ENCODE measurements at regions not wholly inside any gene's neighbourhood (a gene's known extent, or its start where the extent isn't known, plus 50 kb on each side); places are given as distances from the start of the nearest gene placed in this dataset.

- Histone ChIP-seq H3K4me3 (ENCODE audit: low read depth in 1 of 2, low read length in 2 of 2) (no peak overlapping the region), H3K9ac (ENCODE audit: low read depth, low read length) (no peak overlapping the region), H2AFZ (ENCODE audit: low read depth, low read length) (no peak overlapping the region), H3K27ac (ENCODE audit: low read length) (no peak overlapping the region), H3K4me1 (ENCODE audit: insufficient read depth, low read length) (no peaks in the 10 kb centered on the region), H3K79me2 (ENCODE audit: insufficient read depth, low read length) (no peaks in the 10 kb centered on the region), H3K27me3 (ENCODE audit: insufficient read depth, low read length, poor library complexity) (no peaks in the 10 kb centered on the region), H3K4me2 (ENCODE audit: insufficient read depth, low read length) (no peak overlapping the region), H3K9me3 (ENCODE audit: insufficient read depth, low read length, severe bottlenecking) (no peaks in the 10 kb centered on the region), H4K20me1 (ENCODE audit: insufficient read depth, low read length) (no peaks in the 10 kb centered on the region), H3K36me3 (ENCODE audit: insufficient read depth, low read length) (no peaks in the 10 kb centered on the region)
- TF ChIP-seq EZH2 (IDR thresholded peaks at IDR 0.05; ENCODE audit: borderline replicate concordance, low read depth, low read length, severe bottlenecking) (no peak), CTCF (IDR thresholded peaks at IDR 0.05; ENCODE audit: borderline replicate concordance, extremely low read depth, low read length, poor library complexity, severe bottlenecking) (no peak)
- DNase-seq (no peak), ATAC-seq (ENCODE audit: insufficient read depth, low read depth) (no peak)
Measured at GRCh38 chr18:78769502-78770105, 210.0 kb upstream of the SALL3 start.

- TF ChIP-seq EZH2 (IDR thresholded peaks at IDR 0.05; ENCODE audit: borderline replicate concordance, low read depth, low read length, severe bottlenecking): no peak
- no peak for TF ChIP-seq CTCF (IDR thresholded peaks at IDR 0.05; ENCODE audit: borderline replicate concordance, extremely low read depth, low read length, poor library complexity, severe bottlenecking)
- Histone ChIP-seq H3K4me1 (ENCODE audit: insufficient read depth, low read length) (no peaks in the 10 kb centered on the region), H3K9ac (ENCODE audit: low read depth, low read length) (no peak overlapping the region), H3K27ac (ENCODE audit: low read length) (no peak overlapping the region), H2AFZ (ENCODE audit: low read depth, low read length) (no peak overlapping the region), H3K36me3 (ENCODE audit: insufficient read depth, low read length) (no peaks in the 10 kb centered on the region), H3K4me2 (ENCODE audit: insufficient read depth, low read length) (no peak overlapping the region), H3K4me3 (ENCODE audit: low read depth in 1 of 2, low read length in 2 of 2) (no peak overlapping the region), H3K27me3 (ENCODE audit: insufficient read depth, low read length, poor library complexity) (no peaks in the 10 kb centered on the region), H4K20me1 (ENCODE audit: insufficient read depth, low read length) (no peaks in the 10 kb centered on the region), H3K9me3 (ENCODE audit: insufficient read depth, low read length, severe bottlenecking) (no peaks in the 10 kb centered on the region), H3K79me2 (ENCODE audit: insufficient read depth, low read length) (no peaks in the 10 kb centered on the region)
- no peak for ATAC-seq (ENCODE audit: insufficient read depth, low read depth)
- DNase-seq: no peak
Measured at GRCh38 chr18:78770139-78770822, 209.3 kb upstream of the SALL3 start.

GRCh38 chr18:78770823-78771139 is 208.8 kb upstream of the SALL3 start:
- ATAC-seq (ENCODE audit: insufficient read depth, low read depth) (no peak), DNase-seq (no peak)
- no peaks in the 10 kb centered on the region for H3K9me3 ChIP-seq (ENCODE audit: insufficient read depth, low read length, severe bottlenecking)
- H4K20me1 ChIP-seq (ENCODE audit: insufficient read depth, low read length): no peaks in the 10 kb centered on the region
- no peak overlapping the region for H3K4me3 ChIP-seq (ENCODE audit: low read depth in 1 of 2, low read length in 2 of 2)
- H3K27ac ChIP-seq (ENCODE audit: low read length): no peak overlapping the region
- no peak overlapping the region for H3K9ac ChIP-seq (ENCODE audit: low read depth, low read length)
- H3K79me2 ChIP-seq (ENCODE audit: insufficient read depth, low read length): no peaks in the 10 kb centered on the region
- no peak overlapping the region for H2AFZ ChIP-seq (ENCODE audit: low read depth, low read length)
- TF ChIP-seq CTCF (IDR thresholded peaks at IDR 0.05; ENCODE audit: borderline replicate concordance, extremely low read depth, low read length, poor library complexity, severe bottlenecking) (no peak), EZH2 (IDR thresholded peaks at IDR 0.05; ENCODE audit: borderline replicate concordance, low read depth, low read length, severe bottlenecking) (no peak)
- no peaks in the 10 kb centered on the region for H3K4me1 ChIP-seq (ENCODE audit: insufficient read depth, low read length)
- H3K4me2 ChIP-seq (ENCODE audit: insufficient read depth, low read length): no peak overlapping the region
- H3K36me3 ChIP-seq (ENCODE audit: insufficient read depth, low read length): no peaks in the 10 kb centered on the region
- H3K27me3 ChIP-seq (ENCODE audit: insufficient read depth, low read length, poor library complexity): no peaks in the 10 kb centered on the region

Measured in DND-41 (cell line).